AG04450 (cell line): ENCODE measurements at regions not wholly inside any gene's neighbourhood (a gene's known extent, or its start where the extent isn't known, plus 50 kb on each side); places are given as distances from the start of the nearest gene placed in this dataset.
"Not testable (repeated sequence)": the region's sequence is repeated elsewhere in the genome, so short reads cannot be mapped to it uniquely, and the experiment has no call there.

Experiments used
- CTCF ChIA-PET: fragments of 300-600, 350-600 bp; formaldehyde crosslinking; extraction: SDS; loops from one replicate; lab custom pipeline; 2022; ENCODE audit warnings: antibody characterized with exemption, inconsistent platforms; lab: Charles Lee
- POLR2A ChIA-PET: fragments of 350-600 bp; formaldehyde crosslinking; extraction: SDS; loops from one replicate; lab custom pipeline; 2021; ENCODE audit warnings: antibody characterized with exemption, inconsistent platforms; lab: Yijun Ruan, JAX
- DNase-seq: peaks from one replicate; pipeline ENCODE4 v3.0.0-alpha.2; 2011; ENCODE audit warnings: low read depth, low spot score
- H3K27ac ChIP-seq: one replicate; pipeline ENCODE4 v1.5.1; 2012; ENCODE audit warnings: low read depth, low read length, control low read depth
- H3K27me3 ChIP-seq: one replicate; pipeline ENCODE4 v1.6.0; 2012; ENCODE audit warnings: low read length; ENCODE audit not compliant: control insufficient read depth, insufficient read depth
- H3K4me3 ChIP-seq: 2 replicates; pipeline ENCODE4 v1.5.1; 2011; ENCODE audit warnings: mild to moderate bottlenecking, low read depth, low read length, control low read depth
- H3K9me3 ChIP-seq: 2 replicates; pipeline ENCODE4 v1.5.1; 2012; ENCODE audit warnings: low read length; ENCODE audit not compliant: control insufficient read depth, insufficient read depth
- TF ChIP-seq, protein P1 (sequence below): IDR thresholded peaks from 2 replicates; pipeline ENCODE4 v1.5.1; 2011; ENCODE audit warnings: low read depth, low read length, control low read depth, inconsistent platforms

- Histone ChIP-seq H3K9me3 (no peaks in the 10 kb centered on the region), H3K27me3 (no peaks in the 10 kb centered on the region), H3K4me3 (no peak overlapping the region), H3K27ac (no peak overlapping the region)
- ChIA-PET POLR2A (interaction anchor here (0.6 to 0.7 kb wide), 2 partner anchors 131 to 1001 kb away, joined by 3 to 6 read pairs; no protein-coding TSS in a partner anchor), CTCF (no interaction called here)
- TF ChIP-seq, protein P1, sequence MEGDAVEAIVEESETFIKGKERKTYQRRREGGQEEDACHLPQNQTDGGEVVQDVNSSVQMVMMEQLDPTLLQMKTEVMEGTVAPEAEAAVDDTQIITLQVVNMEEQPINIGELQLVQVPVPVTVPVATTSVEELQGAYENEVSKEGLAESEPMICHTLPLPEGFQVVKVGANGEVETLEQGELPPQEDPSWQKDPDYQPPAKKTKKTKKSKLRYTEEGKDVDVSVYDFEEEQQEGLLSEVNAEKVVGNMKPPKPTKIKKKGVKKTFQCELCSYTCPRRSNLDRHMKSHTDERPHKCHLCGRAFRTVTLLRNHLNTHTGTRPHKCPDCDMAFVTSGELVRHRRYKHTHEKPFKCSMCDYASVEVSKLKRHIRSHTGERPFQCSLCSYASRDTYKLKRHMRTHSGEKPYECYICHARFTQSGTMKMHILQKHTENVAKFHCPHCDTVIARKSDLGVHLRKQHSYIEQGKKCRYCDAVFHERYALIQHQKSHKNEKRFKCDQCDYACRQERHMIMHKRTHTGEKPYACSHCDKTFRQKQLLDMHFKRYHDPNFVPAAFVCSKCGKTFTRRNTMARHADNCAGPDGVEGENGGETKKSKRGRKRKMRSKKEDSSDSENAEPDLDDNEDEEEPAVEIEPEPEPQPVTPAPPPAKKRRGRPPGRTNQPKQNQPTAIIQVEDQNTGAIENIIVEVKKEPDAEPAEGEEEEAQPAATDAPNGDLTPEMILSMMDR: no peak
- no peak for DNase-seq
These were observed 1671.5 kb upstream of the PIK3C3 start for GRCh38 chr18:40283560-40283959.

- H3K4me3 ChIP-seq, CTCF ChIA-PET, H3K27ac ChIP-seq, H3K27me3 ChIP-seq, POLR2A ChIA-PET, H3K9me3 ChIP-seq, DNase-seq: not testable (repeated sequence)
These were observed 1673.7 kb upstream of the PIK3C3 start for GRCh38 chr18:40281356-40281755.

GRCh38 chr18:40274618-40275196 is 1680.3 kb upstream of the PIK3C3 start:
- no peak for DNase-seq
- CTCF ChIA-PET: no interaction called here
- H3K27ac ChIP-seq: no peak overlapping the region
- no peaks in the 10 kb centered on the region for H3K9me3 ChIP-seq
- H3K4me3 ChIP-seq: no peak overlapping the region
- no peaks in the 10 kb centered on the region for H3K27me3 ChIP-seq
- TF ChIP-seq, protein P1: no peak
- POLR2A ChIA-PET: no interaction called here

DNA sequence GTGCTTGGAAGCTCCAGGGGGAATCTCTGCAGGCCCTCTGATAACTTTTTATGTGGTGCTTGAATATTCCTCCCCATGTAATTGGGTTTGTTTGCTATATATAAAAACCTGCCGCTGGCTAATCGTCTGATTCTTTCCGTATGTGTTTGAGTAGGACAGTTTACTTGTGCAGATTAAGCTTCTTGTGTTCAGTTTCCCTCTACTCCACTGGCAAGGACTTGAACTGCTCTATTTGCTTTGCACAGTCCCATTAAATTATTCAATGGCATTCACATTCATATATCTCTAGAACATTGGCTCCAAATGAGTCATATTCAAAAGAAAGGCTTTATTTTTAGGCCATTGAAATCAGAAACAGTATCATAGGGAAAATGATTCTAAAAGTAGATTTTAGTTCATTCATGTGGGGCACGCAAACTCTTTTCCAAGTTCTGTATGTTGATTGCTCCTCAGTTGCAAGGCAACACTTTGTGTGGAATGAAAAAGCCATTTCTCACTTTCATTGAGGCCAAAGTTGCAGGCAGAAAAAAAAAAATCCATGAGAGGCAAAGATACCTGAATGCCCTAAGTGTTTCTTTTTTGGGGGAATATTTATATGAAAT is 1682.3 kb upstream of the PIK3C3 start:
- TF ChIP-seq, protein P1: no peak
- no peak overlapping the region for H3K4me3 ChIP-seq
- no peaks in the 10 kb centered on the region for H3K9me3 ChIP-seq
- ChIA-PET POLR2A (no interaction called here), CTCF (no interaction called here)
- DNase-seq: no peak
- no peak overlapping the region for H3K27ac ChIP-seq
- H3K27me3 ChIP-seq: no peaks in the 10 kb centered on the region

DNA sequence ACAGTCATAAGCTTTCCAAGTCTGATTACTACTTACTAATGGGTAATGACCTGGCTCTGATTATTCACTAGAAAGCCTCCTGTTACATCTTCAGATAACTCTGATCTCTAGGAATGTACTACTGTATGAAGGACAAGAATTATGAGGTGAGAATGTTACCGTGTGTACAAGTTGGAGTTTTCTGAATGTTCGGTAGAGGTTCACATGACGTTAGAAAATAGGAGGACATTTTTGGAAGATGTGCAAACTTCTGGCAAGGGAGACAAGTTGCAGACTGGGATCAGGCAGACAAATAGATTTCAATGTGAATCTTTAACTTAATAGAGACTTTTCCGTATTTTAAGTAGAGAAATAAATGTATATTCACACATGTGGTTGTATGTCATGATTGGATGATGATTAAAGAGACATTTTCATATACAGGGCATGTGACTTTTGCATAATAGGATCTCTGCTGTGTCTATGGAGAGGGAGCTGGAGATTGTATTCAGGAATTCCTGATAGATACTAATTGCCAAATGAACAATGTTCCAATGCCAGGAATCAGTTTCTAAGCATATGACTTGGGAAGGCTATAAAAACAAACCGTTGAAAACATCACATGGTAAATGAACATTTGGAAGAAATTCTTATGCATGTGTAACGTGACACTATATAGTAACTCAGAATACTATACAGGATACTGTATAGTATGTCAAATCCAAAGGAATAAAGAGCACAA is 1695.8 kb upstream of the PIK3C3 start:
- peak; percentile 11 for DNase-seq
- no peaks in the 10 kb centered on the region for H3K9me3 ChIP-seq
- CTCF ChIA-PET: no interaction called here
- H3K4me3 ChIP-seq: no peak overlapping the region
- H3K27ac ChIP-seq: no peak overlapping the region
- no peaks in the 10 kb centered on the region for H3K27me3 ChIP-seq
- TF ChIP-seq, protein P1: no peak
- POLR2A ChIA-PET: no interaction called here
